Large intestine (tissue), 3 donors: ENCODE measurements at regions not wholly inside any gene's neighbourhood (a gene's known extent, or its start where the extent isn't known, plus 50 kb on each side); places are given as distances from the start of the nearest gene placed in this dataset.

Experiments used
- DNase-seq, 2 donors: peaks; one replicate each; pipeline versions ENCODE4 v3.0.0 to v3.0.0-alpha.2; 2013
- H3K27ac ChIP-seq: one replicate; pipeline ENCODE4 v1.5.1; 2013; ENCODE audit warnings: low read length
- H3K27me3 ChIP-seq: 2 replicates; pipeline ENCODE4 v1.6.1; 2013; ENCODE audit warnings: low read length; ENCODE audit not compliant: control insufficient read depth, insufficient read depth
- H3K36me3 ChIP-seq: 2 replicates; pipeline ENCODE4 v1.6.1; 2013; ENCODE audit warnings: low read length; ENCODE audit not compliant: control insufficient read depth, insufficient read depth
- H3K4me1 ChIP-seq: one replicate; pipeline ENCODE4 v1.6.1; 2013; ENCODE audit warnings: low read length; ENCODE audit not compliant: control insufficient read depth, insufficient read depth
- H3K4me3 ChIP-seq: one replicate; pipeline ENCODE4 v1.5.1; 2013; ENCODE audit warnings: low read length
- H3K9me3 ChIP-seq: one replicate; pipeline ENCODE4 v1.6.1; 2013; ENCODE audit warnings: mild to moderate bottlenecking, low read depth, low read length, moderate library complexity; ENCODE audit not compliant: control insufficient read depth
- WGBS: methylation state at CpG from one replicate; pipeline ENCODE4 v1.1.5; 2013; ENCODE audit warnings: low lambda C conversion rate; ENCODE audit not compliant: insufficient coverage; 5-methylcytosine and 5-hydroxymethylcytosine counted together

- Histone ChIP-seq H3K9me3 (no peaks in the 10 kb centered on the region), H3K36me3 (no peaks in the 10 kb centered on the region), H3K4me3 (no peak overlapping the region), H3K4me1 (no peaks in the 10 kb centered on the region), H3K27me3 (peaks cover 3% of the 10 kb centered on the region), H3K27ac (no peak overlapping the region)
- 80% methylated on average over 1 of the region's 11 CpGs for WGBS
- no peak for DNase-seq
Measured at GRCh38 chr22:22043296-22044078, 60.9 kb upstream of the TOP3B start.

GRCh38 chr22:22042599-22043295, 60.2 kb upstream of the TOP3B start:
- Histone ChIP-seq H3K27me3 (peaks cover 3% of the 10 kb centered on the region), H3K36me3 (no peaks in the 10 kb centered on the region), H3K9me3 (no peaks in the 10 kb centered on the region), H3K27ac (no peak overlapping the region), H3K4me1 (no peaks in the 10 kb centered on the region), H3K4me3 (no peak overlapping the region)
- WGBS = 69% methylated on average over 2 of the region's 7 CpGs
- DNase-seq = no peak

GRCh38 chr22:22042009-22042408, 59.4 kb upstream of the TOP3B start:
- DNase-seq = no peak
- no peak overlapping the region for H3K4me3 ChIP-seq
- no peaks in the 10 kb centered on the region for H3K9me3 ChIP-seq
- no peaks in the 10 kb centered on the region for H3K4me1 ChIP-seq
- H3K27ac ChIP-seq = no peak overlapping the region
- no peaks in the 10 kb centered on the region for H3K36me3 ChIP-seq
- WGBS = no CpG with 5 or more reads among the region's 1 CpG
- peaks cover 3% of the 10 kb centered on the region for H3K27me3 ChIP-seq

GRCh38 chr22:22040908-22041307, 58.3 kb upstream of the TOP3B start:
- Histone ChIP-seq H3K27ac (no peak overlapping the region), H3K27me3 (peaks cover 3% of the 10 kb centered on the region), H3K4me1 (no peaks in the 10 kb centered on the region), H3K4me3 (no peak overlapping the region), H3K36me3 (no peaks in the 10 kb centered on the region), H3K9me3 (no peaks in the 10 kb centered on the region)
- DNase-seq = no peak

GRCh38 chr22:22040472-22040871, 57.9 kb upstream of the TOP3B start:
- H3K9me3 ChIP-seq = no peaks in the 10 kb centered on the region
- WGBS = no CpG with 5 or more reads among the region's 3 CpGs
- no peaks in the 10 kb centered on the region for H3K4me1 ChIP-seq
- peaks cover 3% of the 10 kb centered on the region for H3K27me3 ChIP-seq
- DNase-seq = no peak
- no peak overlapping the region for H3K4me3 ChIP-seq
- H3K27ac ChIP-seq = no peak overlapping the region
- H3K36me3 ChIP-seq = no peaks in the 10 kb centered on the region

- H3K27me3 ChIP-seq = peaks cover 3% of the 10 kb centered on the region
- no peak for DNase-seq
- H3K9me3 ChIP-seq = no peaks in the 10 kb centered on the region
- H3K4me3 ChIP-seq = no peak overlapping the region
- H3K27ac ChIP-seq = no peak overlapping the region
- no CpG with 5 or more reads among the region's 4 CpGs for WGBS
- H3K4me1 ChIP-seq = no peaks in the 10 kb centered on the region
- H3K36me3 ChIP-seq = no peaks in the 10 kb centered on the region
Measured at GRCh38 chr22:22039286-22040074, 56.9 kb upstream of the TOP3B start.

GRCh38 chr22:22038178-22038880, 55.7 kb upstream of the TOP3B start:
- Histone ChIP-seq H3K4me3 (no peak overlapping the region), H3K27me3 (peaks cover 5% of the 10 kb centered on the region), H3K4me1 (no peaks in the 10 kb centered on the region), H3K9me3 (no peaks in the 10 kb centered on the region), H3K27ac (no peak overlapping the region), H3K36me3 (no peaks in the 10 kb centered on the region)
- no peak for DNase-seq
- no CpG with 5 or more reads among the region's 1 CpG for WGBS

- Histone ChIP-seq H3K4me1 (no peaks in the 10 kb centered on the region), H3K4me3 (no peak overlapping the region), H3K36me3 (no peaks in the 10 kb centered on the region), H3K27ac (no peak overlapping the region), H3K27me3 (peaks cover 3% of the 10 kb centered on the region), H3K9me3 (no peaks in the 10 kb centered on the region)
- peak in 1 of 2 donors; percentile 14 for DNase-seq
- WGBS = no CpG with 5 or more reads among the region's 1 CpG
Measured at GRCh38 chr22:22037740-22038139, 55.2 kb upstream of the TOP3B start.

GRCh38 chr22:22037229-22037628, 54.6 kb upstream of the TOP3B start:
- Histone ChIP-seq H3K9me3 (no peaks in the 10 kb centered on the region), H3K27ac (no peak overlapping the region)
- no peak for DNase-seq

GRCh38 chr22:22036588-22036987, 54.0 kb upstream of the TOP3B start:
- Histone ChIP-seq H3K4me1 (no peaks in the 10 kb centered on the region), H3K36me3 (no peaks in the 10 kb centered on the region), H3K27ac (no peak overlapping the region), H3K27me3 (peaks cover 3% of the 10 kb centered on the region), H3K9me3 (no peaks in the 10 kb centered on the region), H3K4me3 (no peak overlapping the region)
- no peak for DNase-seq
- no CpG with 5 or more reads among the region's 3 CpGs for WGBS

More at GRCh38 chr22:22037229-22037628, 54.6 kb upstream of the TOP3B start:
- no peaks in the 10 kb centered on the region for H3K4me1 ChIP-seq
- H3K36me3 ChIP-seq = no peaks in the 10 kb centered on the region
- H3K4me3 ChIP-seq = no peak overlapping the region
- peaks cover 3% of the 10 kb centered on the region for H3K27me3 ChIP-seq
